T-helper 9 cell (primary cell): ENCODE measurements at regions not wholly inside any gene's neighbourhood (a gene's known extent, or its start where the extent isn't known, plus 50 kb on each side); places are given as distances from the start of the nearest gene placed in this dataset.

ENCODE experiments used
- DNase-seq: peaks from one replicate; pipeline ENCODE4 v3.0.0-alpha.2; 2020

DNA sequence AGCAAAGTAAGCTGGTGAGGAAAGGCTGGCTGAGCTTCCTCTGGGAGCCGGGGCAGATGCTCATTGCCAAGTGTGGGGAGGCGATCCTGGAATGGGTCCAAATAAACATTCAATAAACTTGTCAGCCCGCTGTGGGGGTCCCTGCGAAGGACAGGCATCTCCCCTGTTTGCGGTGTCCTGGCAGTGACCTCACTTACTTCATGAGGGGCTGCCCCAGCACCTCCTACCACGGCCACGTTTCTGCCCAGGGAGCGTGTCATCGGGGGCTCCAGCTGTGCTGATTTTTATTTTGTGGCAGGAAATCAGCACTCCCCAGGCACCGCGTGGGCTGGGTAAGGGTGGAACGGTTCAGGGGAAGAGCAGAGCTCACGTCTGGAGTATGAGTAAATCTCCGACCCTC lies 493.9 kb upstream of the B3GAT1 start:
- no peak for DNase-seq

GRCh38 chr11:134905517-134905916 lies 493.5 kb upstream of the B3GAT1 start:
- DNase-seq: no peak

GRCh38 chr11:134904103-134904790 lies 492.2 kb upstream of the B3GAT1 start:
- DNase-seq: no peak

DNA sequence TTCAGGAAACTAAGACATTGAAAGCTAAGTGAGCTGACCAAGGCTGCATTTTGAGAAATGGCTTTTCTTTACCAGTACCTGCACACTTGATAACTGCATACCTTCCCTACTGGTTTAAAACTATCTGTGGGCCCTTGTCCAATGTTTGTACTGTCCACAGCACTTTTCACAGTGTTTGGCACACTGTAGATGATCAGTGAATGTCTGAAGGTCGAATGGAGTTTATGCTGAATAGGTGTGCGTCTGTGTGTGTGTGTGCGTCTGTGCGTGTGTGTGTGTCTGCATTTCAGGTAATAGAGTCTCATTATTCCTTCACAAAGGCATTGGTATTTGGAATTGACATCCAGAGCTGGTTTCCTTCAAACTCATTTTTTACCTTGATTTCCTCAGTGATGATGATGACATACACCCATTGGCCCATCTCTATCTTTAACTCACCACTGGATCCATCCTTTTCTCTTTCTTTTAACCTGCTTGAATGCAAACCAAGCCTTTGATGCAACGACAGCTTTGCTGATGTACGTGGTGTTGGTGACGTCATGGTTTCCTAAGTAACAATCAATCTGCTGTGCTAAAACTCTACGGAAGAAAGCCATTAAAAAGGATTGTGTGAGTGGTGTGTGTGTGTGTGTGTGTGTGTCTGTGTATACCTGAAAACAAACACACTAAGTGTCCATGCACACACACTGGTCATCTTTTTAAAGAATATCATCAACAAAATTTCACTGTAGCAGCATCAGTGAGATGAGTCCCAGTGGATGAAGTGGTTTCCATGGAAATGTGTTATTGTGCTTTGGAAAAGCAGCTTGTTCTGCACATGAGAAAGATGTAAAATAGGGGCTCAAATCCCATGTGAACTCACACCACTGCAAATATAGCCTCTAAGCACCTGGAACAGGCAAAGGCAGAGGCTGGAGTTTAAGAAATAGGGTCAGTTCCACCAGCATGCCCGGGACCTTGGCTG lies 490.2 kb upstream of the B3GAT1 start:
- DNase-seq: no peak

DNA sequence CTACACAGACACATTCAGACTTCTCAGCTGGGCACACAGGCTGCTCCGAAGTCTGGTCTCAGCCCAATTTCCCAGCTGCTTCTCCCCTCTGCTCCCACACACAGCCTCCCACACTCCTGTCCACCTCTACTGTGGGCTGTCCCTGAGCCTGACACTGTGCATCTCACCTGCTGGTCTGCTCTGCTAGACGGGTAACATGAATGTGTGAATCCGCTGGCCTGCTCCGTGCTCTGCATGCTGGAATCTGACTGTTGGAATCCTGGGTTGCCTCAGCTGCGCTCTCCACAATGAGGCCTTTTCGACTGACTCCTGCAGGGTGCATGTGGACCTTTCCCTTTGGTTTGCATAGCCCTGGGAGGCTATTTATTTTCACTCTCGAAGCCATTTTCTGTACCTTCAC lies 489.5 kb upstream of the B3GAT1 start:
- no peak for DNase-seq

DNA sequence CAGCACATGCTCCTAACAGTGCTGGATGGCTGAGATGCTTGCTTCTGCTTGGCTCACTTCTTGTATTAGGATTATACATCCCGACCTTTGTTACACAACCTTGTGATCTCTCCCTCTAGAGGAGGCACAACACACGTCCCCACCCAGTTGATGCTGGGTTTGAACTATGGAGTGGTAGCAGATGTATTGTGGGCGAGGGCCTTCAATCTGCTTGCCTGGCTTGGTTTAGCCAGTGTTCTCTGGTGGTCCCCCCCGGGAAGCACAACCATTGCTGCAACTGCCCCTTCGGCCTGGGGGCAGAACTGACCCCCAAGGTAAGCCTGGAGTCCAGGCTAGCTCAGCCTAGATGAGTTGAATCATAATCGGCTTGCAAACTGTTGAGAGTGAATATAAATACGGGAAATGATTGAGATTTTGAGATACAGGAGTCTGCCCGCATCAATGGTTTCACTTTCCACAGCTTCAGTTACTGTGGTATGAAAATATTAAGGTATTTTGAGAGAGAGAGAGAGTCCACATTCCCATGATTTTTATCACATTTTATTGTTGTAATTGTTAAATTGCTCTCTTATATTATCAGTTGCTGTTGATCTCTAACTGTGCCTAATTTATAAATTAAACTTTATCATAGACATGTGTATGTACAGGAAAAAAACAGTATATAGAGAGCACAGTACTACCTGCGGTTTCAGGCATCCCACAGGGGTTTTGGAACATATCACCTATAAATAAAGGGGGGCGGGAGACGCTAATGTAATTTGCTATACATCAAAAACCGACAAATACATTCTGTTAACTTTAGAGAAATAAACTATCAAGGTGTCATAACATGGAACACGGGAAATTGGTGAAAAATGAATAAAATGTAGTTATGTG lies 482.0 kb upstream of the B3GAT1 start:
- no peak for DNase-seq

- DNase-seq: no peak
Observed at GRCh38 chr11:134890446-134890845, 478.4 kb upstream of the B3GAT1 start.

GRCh38 chr11:134889832-134890231 lies 477.8 kb upstream of the B3GAT1 start:
- no peak for DNase-seq

DNA sequence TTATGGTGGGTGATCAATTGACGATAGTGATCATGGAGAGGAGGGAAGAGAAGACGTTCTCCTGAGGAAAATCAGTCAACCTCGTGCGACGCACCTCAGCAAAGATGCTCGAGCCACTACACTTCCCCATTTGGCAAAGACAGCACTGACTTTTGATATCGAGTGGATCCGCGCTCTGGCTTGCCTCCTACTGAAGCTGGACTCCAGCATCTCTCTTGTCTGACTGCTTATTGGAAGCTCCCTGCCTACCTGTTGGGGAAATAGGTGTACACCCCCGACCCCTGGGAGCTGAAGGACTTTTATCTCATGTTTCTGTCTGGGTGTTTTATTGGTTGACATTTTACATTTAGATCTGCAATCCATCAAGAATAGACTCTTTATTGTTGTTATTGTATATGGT lies 476.8 kb upstream of the B3GAT1 start:
- DNase-seq: no peak

DNA sequence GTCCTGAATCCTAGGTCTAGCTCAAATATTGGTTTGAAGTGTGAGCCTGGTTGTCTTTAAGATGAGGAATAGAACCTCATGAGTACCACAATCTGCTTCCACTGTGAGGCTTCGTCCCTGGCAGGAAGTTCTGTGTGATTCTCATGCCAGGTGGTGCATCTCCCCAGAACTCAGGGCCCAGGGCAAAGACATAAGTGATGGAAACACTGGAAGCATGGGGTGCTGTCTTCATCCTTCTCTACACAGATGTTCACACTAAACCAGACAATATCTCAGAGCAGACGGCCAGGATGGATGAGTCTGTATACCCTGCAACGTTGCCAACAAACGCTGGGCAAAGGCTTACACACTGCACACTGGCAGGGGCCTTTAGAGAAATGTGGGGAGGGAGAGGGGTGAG lies 475.9 kb upstream of the B3GAT1 start:
- no peak for DNase-seq

GRCh38 chr11:134883484-134883883 lies 471.4 kb upstream of the B3GAT1 start:
- DNase-seq: no peak

- DNase-seq: no peak
Observed at GRCh38 chr11:134882671-134883297, 470.7 kb upstream of the B3GAT1 start.

GRCh38 chr11:134882141-134882540 lies 470.1 kb upstream of the B3GAT1 start:
- DNase-seq: no peak

DNA sequence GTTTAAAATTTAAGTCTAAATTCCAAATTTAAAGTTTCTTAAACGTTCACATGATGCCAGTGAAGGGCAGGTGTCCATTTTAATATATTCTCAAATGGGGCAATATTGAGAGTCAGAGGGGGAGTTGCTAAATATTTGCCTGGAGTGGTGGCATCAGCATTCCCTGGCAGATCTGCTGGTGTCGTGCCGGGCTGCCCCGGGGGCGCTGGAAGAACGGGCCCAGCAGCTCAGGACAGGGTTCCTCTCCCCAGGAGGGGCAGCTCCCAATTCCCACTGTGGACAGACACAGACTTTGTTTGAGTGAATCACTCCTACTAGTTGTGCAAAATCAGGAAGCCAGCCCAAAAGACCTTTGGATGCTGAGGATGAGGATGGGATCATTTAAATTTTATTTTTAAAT lies 468.7 kb upstream of the B3GAT1 start:
- DNase-seq: no peak

GRCh38 chr11:134879931-134880330 lies 467.9 kb upstream of the B3GAT1 start:
- no peak for DNase-seq

GRCh38 chr11:134879341-134879740 lies 467.3 kb upstream of the B3GAT1 start:
- DNase-seq: no peak

DNA sequence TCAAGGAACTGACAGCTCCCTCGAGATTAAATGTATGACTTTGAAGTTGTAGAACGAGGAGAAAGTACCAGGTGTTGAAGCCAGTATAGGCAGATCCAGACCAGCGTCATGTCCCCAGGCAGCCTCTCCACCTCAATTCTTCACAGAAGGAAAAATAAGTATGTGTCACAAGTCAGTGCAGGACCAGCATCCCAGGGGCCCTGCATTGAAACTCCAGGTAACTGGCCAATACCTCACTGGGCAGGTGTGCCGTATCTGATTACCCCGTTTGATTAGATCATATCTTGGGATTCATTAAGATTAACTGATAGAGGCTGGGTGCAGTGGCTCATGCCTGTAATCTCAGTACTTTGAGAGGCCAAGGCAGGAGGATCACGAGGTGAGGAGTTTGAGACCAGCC lies 466.7 kb upstream of the B3GAT1 start:
- no peak for DNase-seq

DNA sequence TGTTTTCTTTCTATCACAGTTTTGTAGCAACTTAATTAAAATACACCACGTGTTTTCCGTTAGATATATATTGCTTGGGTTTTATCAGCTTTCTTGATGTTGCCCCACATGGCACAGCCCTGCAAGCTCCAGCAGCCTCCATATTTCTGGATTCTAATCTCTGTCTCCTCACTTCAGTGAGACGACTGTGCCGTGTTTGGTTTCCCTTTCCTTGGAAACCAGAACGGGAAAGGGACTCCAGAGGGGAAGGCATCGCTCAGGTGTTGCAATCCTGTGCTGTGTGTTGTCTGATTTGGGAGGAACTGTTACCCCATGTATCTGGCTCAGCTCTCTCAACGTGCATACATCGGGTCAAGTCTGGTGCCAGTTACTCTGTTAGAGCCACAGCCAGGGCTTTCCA lies 464.2 kb upstream of the B3GAT1 start:
- no peak for DNase-seq

DNA sequence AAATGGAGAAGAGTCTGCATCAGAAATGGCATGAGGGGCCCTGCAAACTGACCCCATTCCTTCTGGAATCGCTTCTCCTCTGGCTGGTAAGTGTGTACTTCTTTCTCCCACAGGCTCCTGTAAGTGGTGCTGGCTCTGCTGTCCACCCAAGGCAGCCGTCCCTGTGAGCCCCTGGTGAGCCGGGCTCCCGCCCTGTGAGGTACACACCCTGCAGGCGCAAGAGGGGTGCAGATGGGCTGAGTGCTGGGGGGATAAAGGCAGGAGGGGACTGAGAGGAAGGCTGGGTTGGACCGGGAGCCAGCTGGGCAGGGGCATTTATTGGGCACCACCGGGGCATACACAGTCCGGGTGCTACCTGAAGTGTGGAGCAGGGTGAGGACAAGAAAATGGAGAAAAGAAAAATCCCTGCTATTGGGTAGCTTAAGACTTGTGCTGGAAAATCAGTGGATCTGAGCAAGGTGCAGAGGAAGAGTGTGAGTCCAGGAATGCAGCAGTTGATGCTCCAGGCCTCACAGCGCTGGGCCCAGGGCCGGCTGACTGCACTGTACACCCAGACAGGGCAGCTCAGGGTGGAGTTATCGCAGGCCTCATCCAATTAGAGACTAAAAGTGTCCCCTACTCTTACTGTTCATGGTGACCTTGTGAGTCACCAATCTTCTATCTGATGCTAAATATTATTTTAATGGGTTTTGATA lies 455.1 kb upstream of the B3GAT1 start:
- DNase-seq: no peak

DNA sequence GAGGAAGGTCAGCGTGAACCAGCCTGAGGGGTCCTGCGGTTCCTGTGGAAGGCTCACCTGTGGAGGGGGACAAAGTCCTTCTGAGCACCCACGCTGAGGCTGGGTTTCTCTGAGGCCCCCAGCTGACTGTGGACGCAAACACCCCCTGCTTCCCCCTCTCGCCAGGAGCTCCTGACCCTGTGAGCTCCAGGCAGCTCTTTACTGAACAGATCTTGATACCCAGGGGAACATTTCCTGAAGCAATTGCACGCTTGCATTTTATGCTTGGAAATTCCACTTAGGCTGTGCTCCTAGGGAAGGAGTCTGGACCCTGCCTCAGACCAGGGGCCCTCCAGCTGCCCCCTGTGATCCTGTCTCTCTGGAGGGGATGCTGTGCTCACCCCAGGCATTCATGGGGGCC lies 454.2 kb upstream of the B3GAT1 start:
- no peak for DNase-seq

DNA sequence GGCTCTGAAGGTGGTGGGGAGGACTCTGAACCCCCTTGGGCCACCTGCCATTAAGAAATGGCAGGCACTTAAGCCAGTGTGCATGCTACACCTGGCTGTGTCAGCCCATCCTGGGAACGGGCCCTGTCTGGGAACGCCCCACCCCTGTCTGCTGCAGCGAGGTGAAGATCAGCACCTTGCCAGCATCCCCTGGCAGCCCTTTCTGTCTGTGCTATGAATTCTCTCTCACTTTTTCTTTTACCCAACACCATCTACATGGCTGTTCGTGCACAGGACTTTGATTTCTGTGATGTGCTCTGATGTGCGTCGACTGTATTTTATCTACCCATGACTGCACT lies 452.9 kb upstream of the B3GAT1 start:
- no peak for DNase-seq
